Activated T-helper 2 cell treated with anti-CD3 and anti-CD28 coated beads, Interferon-gamma antibody, Interleukin-2, Interleukin-4, amounts not matched to agents 10 μg/mL and 5 μg/mL and 100 μg/mL, durations not matched to agents 14 hours and 24 hours and 36 hours (primary cell): ENCODE measurements at regions not wholly inside any gene's neighbourhood (a gene's known extent, or its start where the extent isn't known, plus 50 kb on each side); places are given as distances from the start of the nearest gene placed in this dataset.
"Not testable (repeated sequence)": the region's sequence is repeated elsewhere in the genome, so short reads cannot be mapped to it uniquely, and the experiment has no call there.

Experiments used
- DNase-seq: peaks from one replicate; pipeline ENCODE4 v3.0.0; 2021; ENCODE audit warnings: low spot score
- H3K27ac Mint-ChIP-seq: one replicate; pipeline ENCODE4 v1.8.0; 2021; ENCODE audit warnings: mixed read lengths
- H3K27me3 Mint-ChIP-seq: one replicate; pipeline ENCODE4 v1.8.0; 2021; ENCODE audit warnings: low read depth, mixed read lengths
- H3K36me3 Mint-ChIP-seq: one replicate; pipeline ENCODE4 v1.8.0; 2021; ENCODE audit warnings: low read depth, mixed read lengths
- H3K4me1 Mint-ChIP-seq: one replicate; pipeline ENCODE4 v1.8.0; 2021; ENCODE audit warnings: low read depth, mixed read lengths
- H3K4me3 Mint-ChIP-seq: one replicate; pipeline ENCODE4 v1.8.0; 2021; ENCODE audit warnings: low read depth, mild to moderate bottlenecking, moderate library complexity, mixed read lengths
- H3K9me3 Mint-ChIP-seq: one replicate; pipeline ENCODE4 v1.8.0; 2021; ENCODE audit warnings: mixed read lengths
- intact Hi-C: fragments of 100-400 bp; cut with micrococcal nuclease; formaldehyde crosslinking; loops from one replicate; pipeline ENCODE4 v1.15.1; 2023

DNA sequence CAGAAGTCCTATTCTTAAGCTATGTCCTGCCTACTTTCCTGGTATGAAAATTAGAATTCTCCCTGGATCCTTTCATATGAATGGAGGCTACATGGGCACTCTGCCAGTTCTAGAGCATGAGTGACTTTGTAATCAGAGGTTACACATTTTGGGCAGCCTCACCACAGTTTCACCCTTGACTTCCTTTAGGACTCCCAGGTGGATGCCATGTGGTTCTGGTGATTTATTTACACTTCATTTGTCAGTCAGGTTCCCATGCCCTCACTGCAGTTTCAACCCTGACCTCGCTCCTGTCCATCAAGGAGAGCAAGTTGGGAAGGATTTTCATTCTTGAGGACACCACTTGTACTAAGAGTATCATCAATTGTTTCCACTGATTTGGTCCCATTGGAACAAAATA lies 344.4 kb upstream of the FRG2C start:
- H3K36me3 Mint-ChIP-seq, intact Hi-C loops: not testable (repeated sequence)

DNA sequence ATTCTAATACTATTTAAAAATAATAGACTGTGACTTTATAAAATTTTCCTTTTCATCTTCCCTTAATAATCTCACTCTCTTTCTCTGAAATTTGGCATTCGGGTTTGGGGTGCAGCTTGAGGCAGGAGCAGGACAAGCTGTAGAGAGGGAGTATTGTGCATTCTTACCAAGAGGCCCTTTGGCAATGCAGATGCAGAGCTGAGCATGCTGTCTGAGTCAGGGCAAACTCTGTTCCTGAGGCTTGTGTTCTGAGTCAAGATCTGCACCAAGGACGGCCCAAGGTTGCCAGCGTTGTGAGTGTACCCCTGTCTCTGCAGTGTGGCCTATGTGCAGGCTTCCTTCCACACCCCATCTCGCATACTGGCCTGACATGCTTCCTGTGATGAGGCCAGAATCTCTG lies 343.8 kb upstream of the FRG2C start:
- no peaks in the 10 kb centered on the region for H3K9me3 Mint-ChIP-seq
- no peaks in the 10 kb centered on the region for H3K27me3 Mint-ChIP-seq

More for the DNA sequence above, 344.4 kb upstream of the FRG2C start:
- not testable (repeated sequence) for H3K27me3 Mint-ChIP-seq, H3K9me3 Mint-ChIP-seq, H3K4me3 Mint-ChIP-seq, H3K4me1 Mint-ChIP-seq, H3K27ac Mint-ChIP-seq, DNase-seq

DNA sequence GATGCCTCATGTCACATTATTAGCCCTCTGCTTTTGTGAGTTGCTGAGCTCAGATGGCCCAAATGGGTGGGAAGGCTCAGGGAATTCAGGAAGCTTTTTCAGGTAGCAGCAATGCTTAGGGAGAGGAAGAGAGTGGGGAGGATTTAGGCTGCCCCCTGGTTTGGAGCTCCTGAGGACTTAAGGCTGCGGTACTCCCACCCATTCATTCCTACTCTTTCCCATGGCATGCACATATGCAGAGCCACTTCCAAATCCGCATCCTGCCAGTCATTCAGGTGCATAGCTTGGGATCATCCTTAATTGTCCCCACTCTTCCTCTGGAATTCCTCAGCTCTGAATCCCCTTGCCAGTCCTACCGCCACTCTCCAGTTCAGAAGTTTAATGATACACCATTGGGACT lies 343.1 kb upstream of the FRG2C start:
- no peaks in the 10 kb centered on the region for H3K9me3 Mint-ChIP-seq
- H3K27ac Mint-ChIP-seq, result no peak overlapping the region
- no peaks in the 10 kb centered on the region for H3K4me1 Mint-ChIP-seq
- H3K4me3 Mint-ChIP-seq, result no peak overlapping the region
- intact Hi-C loops, result no loop called here
- no peaks in the 10 kb centered on the region for H3K36me3 Mint-ChIP-seq
- DNase-seq, result no peak
- no peaks in the 10 kb centered on the region for H3K27me3 Mint-ChIP-seq

More for the DNA sequence above, 343.8 kb upstream of the FRG2C start:
- Mint-ChIP-seq H3K36me3 (no peaks in the 10 kb centered on the region), H3K4me1 (no peaks in the 10 kb centered on the region), H3K27ac (no peak overlapping the region), H3K4me3 (no peak overlapping the region)
- intact Hi-C loops, result no loop called here
- DNase-seq, result no peak

DNA sequence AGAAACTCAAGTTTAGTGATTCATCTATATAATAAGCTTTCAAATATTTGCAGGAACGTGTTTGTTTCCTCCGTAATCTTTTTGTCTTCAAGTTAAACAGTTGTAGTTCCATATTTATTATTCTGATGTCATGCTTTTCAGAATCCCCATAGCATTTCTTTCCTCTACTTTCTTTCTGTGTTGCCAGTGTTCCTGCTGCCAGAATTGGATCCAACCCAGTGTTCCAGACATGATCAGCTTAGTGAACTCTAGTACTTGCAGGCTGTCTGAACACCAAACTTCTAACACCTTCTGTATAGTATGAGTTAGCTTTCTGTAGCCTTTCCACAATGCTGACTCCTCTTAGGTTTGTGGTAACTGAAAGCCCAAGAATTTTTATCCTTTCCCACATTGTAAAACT lies 340.2 kb upstream of the FRG2C start:
- H3K36me3 Mint-ChIP-seq, H3K27me3 Mint-ChIP-seq, H3K4me3 Mint-ChIP-seq, DNase-seq, H3K4me1 Mint-ChIP-seq, intact Hi-C loops, H3K27ac Mint-ChIP-seq, H3K9me3 Mint-ChIP-seq: not testable (repeated sequence)

DNA sequence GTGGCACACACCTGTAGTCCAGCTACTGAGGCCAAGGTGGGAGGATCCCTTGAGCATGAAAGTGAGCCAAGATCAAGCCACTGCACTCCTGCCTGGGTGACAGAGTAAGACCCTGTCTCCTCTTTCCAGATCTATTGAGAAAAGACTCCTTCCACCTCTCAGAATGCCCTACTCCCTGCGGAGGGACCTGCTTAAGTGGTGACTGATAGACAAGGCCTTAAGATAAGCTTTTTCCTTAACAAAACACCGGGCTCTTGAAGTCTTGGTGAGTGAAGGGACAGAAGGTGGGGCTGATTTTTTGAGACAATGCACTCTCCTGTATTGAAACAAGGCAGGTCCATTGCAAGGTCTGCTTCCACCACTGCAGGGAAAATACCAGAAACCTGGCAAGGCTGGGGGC lies 338.4 kb upstream of the FRG2C start:
- Mint-ChIP-seq H3K4me3 (no peak overlapping the region), H3K36me3 (no peaks in the 10 kb centered on the region), H3K4me1 (no peaks in the 10 kb centered on the region), H3K9me3 (no peaks in the 10 kb centered on the region), H3K27me3 (no peaks in the 10 kb centered on the region), H3K27ac (no peak overlapping the region)
- intact Hi-C loops, result no loop called here
- no peak for DNase-seq

DNA sequence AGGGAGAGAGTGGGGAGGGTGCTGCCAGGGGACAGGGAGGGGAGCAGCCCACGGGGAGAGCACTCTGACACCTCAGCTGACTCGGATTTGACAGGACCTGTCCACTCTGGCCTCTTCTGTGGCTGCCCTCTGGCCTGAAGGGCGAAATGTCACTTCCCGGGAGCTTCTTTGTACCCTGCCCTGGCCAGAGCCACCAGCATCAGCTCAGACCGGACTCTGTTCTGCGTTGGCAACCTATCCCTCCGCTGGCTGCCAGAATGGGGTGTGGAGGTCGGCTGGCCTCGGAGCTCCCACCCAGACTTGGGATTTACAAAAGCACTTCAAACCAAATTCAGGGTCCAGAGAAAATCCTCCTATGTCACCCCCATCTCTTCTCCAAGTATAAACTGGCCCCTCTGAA lies 336.7 kb upstream of the FRG2C start:
- intact Hi-C loops, result no loop called here
- H3K36me3 Mint-ChIP-seq, result no peaks in the 10 kb centered on the region
- no peaks in the 10 kb centered on the region for H3K4me1 Mint-ChIP-seq
- no peak overlapping the region for H3K4me3 Mint-ChIP-seq
- H3K27ac Mint-ChIP-seq, result no peak overlapping the region
- no peak for DNase-seq
- no peaks in the 10 kb centered on the region for H3K27me3 Mint-ChIP-seq
- no peaks in the 10 kb centered on the region for H3K9me3 Mint-ChIP-seq

DNA sequence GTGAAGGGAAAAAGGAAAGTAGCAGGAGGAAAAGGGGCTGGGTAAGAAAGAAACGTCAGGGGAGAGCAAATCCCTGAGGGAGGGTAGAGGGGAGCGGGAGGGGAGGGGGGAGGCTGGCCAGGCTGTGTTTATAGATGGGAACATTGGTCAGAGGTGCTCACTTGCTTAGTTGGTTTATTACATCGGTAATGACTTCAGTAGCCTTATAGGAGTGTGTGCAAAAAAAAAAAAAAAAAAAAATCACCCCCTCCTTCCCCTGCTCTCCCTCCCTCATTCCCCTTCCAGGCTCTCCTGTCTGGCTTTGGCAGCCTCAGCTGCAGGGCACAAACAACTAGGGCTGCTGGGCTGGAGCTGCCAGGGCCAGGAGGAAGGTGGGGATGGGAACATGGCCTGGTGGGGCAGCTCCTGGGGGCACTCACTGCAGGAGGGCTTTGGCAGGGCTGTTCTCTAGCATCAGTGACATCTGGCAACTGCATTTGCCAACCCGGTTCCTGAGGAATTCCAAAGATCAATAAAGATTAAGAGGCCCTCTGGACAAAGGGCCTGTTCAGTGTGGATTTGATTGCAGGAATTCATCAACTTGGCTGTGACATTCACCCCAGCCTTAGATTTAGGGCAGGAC lies 334.5 kb upstream of the FRG2C start:
- Mint-ChIP-seq H3K36me3 (no peaks in the 10 kb centered on the region), H3K27me3 (no peaks in the 10 kb centered on the region), H3K9me3 (no peaks in the 10 kb centered on the region), H3K4me1 (no peaks in the 10 kb centered on the region), H3K4me3 (no peak overlapping the region), H3K27ac (no peak overlapping the region)
- intact Hi-C loops, result no loop called here
- DNase-seq, result no peak

DNA sequence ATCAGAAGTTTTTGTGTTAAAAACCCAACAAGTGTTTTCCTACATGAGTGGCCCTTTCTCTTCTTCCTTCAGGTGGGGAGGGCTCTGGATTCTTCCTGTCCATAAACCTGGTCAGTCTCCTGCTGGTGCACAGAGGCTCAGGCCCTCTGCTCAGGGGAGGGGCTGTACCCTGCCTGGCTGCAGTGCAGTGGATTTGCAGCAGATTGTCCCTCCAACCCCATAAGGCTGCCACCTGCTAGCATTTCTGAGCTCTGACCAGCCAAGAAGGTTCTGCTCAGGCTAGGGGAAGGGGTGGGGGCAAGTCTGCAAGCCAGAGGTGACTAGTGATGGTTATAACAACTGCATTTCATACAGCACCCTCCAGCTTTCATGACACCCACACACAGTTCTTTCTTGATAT lies 333.7 kb upstream of the FRG2C start:
- H3K27ac Mint-ChIP-seq, H3K36me3 Mint-ChIP-seq, DNase-seq, H3K9me3 Mint-ChIP-seq, H3K27me3 Mint-ChIP-seq, H3K4me1 Mint-ChIP-seq, H3K4me3 Mint-ChIP-seq, intact Hi-C loops: not testable (repeated sequence)

DNA sequence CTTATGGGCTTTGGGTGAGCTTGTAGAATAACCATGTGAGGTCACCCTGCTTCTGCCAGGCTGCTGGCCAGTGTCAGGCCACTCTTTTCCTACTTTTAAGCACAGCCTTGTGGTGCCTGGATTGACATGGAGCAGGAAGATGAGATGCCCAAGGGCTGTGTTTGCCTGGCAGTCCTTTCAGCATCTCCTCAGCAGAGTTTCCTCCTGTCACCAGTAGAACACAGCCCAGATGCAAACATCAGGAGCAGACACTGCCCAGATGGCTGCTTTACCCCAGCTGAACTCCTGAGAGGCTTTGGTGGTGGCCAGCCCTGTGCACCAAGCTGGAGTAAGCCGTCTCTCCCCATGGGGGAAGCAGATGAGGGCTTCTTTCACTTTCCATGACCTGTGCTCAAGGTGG lies 332.0 kb upstream of the FRG2C start:
- H3K36me3 Mint-ChIP-seq, DNase-seq, H3K27ac Mint-ChIP-seq, H3K4me3 Mint-ChIP-seq, H3K27me3 Mint-ChIP-seq, H3K9me3 Mint-ChIP-seq, H3K4me1 Mint-ChIP-seq, intact Hi-C loops: not testable (repeated sequence)

DNA sequence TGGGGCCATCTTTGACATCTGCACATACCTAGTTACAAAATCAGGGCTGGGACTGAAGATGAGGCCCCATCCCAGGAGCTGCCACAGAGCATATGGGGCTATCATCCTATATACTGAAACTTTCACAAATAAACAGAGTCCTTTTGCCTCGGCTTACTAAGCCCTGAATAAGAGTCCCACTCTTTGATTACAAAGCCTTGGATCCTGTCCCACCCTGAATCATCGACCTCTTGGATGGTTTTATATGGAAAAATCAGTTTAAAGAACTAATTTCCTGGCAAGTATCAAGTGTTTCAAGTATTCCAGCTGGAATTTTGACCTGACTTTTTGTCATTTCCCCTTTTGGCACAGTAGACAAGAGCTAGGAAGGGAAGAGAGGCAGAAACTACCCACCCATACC lies 331.3 kb upstream of the FRG2C start:
- intact Hi-C loops, result no loop called here
- no peaks in the 10 kb centered on the region for H3K36me3 Mint-ChIP-seq
- H3K27ac Mint-ChIP-seq, result no peak overlapping the region
- DNase-seq, result no peak
- no peaks in the 10 kb centered on the region for H3K9me3 Mint-ChIP-seq
- H3K4me3 Mint-ChIP-seq, result no peak overlapping the region
- H3K4me1 Mint-ChIP-seq, result no peaks in the 10 kb centered on the region
- H3K27me3 Mint-ChIP-seq, result no peaks in the 10 kb centered on the region

DNA sequence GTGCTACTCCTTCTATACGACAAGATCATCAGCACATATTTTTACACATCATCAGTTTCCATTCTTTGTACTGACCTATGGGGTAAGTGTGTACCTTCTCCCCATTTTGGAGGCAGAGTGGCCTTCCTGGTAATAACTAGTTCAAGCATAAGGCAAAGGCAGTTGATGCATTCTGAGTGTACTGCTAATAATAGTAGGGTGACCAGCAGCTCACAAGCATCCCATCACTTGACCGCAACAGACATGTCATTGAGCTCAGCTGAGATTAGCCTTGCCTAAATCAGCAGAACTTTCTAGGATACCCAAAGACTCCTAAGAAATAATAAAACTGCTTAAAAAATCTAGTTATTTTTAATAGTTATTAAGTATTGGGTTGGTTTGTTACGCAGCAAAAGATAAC lies 329.8 kb upstream of the FRG2C start:
- intact Hi-C loops, result no loop called here
- Mint-ChIP-seq H3K4me1 (no peaks in the 10 kb centered on the region), H3K4me3 (no peak overlapping the region), H3K27ac (no peak overlapping the region), H3K9me3 (no peaks in the 10 kb centered on the region), H3K27me3 (no peaks in the 10 kb centered on the region), H3K36me3 (no peaks in the 10 kb centered on the region)
- no peak for DNase-seq

DNA sequence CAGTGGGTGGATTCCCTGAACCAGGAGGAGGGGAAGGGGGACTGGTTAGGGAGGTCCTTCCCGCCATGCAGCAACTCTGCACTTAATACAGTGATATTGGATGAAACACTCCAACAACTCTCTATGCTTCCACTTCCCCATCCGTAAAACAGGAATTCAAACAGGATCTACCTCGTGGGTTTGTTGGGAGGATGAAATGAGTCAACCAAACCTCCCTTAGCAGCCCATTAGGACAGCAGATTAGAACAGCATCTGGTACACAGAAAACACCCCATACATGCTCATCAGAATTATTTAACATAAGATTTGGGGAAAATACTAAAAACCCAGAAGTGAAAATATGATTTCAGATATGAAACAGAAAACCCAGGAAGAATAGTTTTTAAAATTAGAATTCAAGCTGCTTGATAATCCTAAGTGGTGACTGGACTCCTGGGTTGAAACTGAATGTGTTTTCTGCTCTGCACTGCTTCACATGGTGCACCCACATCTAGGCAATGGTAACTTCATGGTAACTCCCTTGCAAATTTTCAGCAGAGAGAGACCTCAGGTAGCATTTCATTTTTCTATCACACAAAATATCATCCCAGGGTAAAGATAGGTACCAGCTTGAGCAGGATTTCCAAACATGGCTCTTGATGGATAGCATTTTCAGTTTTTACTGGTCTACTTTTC lies 326.8 kb upstream of the FRG2C start:
- Mint-ChIP-seq H3K4me3 (no peak overlapping the region), H3K4me1 (no peaks in the 10 kb centered on the region), H3K27ac (no peak overlapping the region), H3K36me3 (no peaks in the 10 kb centered on the region), H3K27me3 (no peaks in the 10 kb centered on the region), H3K9me3 (no peaks in the 10 kb centered on the region)
- intact Hi-C loops, result no loop called here
- DNase-seq, result no peak

DNA sequence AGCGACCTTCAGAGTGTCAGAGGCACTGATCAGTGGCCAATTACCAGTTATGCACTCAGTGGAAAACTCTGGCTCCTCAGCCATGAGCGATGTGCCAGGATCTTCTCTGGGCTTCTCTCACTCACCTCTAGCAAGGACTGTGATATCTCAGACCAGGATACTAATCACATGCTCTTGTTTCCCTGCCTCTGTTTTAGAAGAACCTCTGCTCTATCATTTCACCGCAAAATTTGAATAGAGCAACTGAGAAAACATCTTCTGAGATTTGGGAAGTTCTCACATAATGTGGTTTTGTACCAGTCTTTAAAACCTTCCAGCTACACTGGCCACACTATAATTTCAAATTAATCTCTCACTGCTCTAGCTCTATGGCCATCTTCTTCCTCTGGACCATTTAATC lies 325.8 kb upstream of the FRG2C start:
- Mint-ChIP-seq H3K36me3 (no peaks in the 10 kb centered on the region), H3K4me3 (no peak overlapping the region), H3K9me3 (no peaks in the 10 kb centered on the region)

More for the DNA sequence above, 325.8 kb upstream of the FRG2C start:
- DNase-seq, result no peak
- H3K4me1 Mint-ChIP-seq, result no peaks in the 10 kb centered on the region
- H3K27ac Mint-ChIP-seq, result no peak overlapping the region
- H3K27me3 Mint-ChIP-seq, result no peaks in the 10 kb centered on the region
- intact Hi-C loops, result no loop called here
